Uterus (tissue), 3 donors: ENCODE measurements at regions not wholly inside any gene's neighbourhood (a gene's known extent, or its start where the extent isn't known, plus 50 kb on each side); places are given as distances from the start of the nearest gene placed in this dataset.

Experiments
- DNase-seq, 2 donors: peaks; one replicate each; pipeline ENCODE4 v3.0.0-alpha.2; 2019 to 2020
- H3K27ac ChIP-seq, 2 donors: fragments of 200-600 bp; sonication (generic); 1 replicate in 1 of 2; 2 replicates in 1 of 2; pipeline ENCODE4 v1.5.1; 2016 to 2018
- H3K27me3 ChIP-seq, 2 donors: fragments of 200-600 bp; sonication (generic); one replicate each; pipeline ENCODE4 v1.5.1; 2018 to 2019; ENCODE audit warnings: control low read depth in 1 of 2
- H3K36me3 ChIP-seq, 2 donors: fragments of 200-600 bp; sonication (generic); one replicate each; pipeline ENCODE4 v1.5.1; 2019; ENCODE audit warnings: control low read depth in 1 of 2
- H3K4me1 ChIP-seq, 2 donors: fragments of 200-600 bp; sonication (generic); one replicate each; pipeline ENCODE4 v1.5.1; 2018 to 2019; ENCODE audit warnings: control low read depth in 1 of 2
- H3K4me3 ChIP-seq, 2 donors: fragments of 200-600 bp; sonication (generic); 1 replicate in 1 of 2; 2 replicates in 1 of 2; pipeline ENCODE4 v1.5.1; 2018 to 2019; ENCODE audit warnings: mild to moderate bottlenecking in 1 of 2
- H3K9me3 ChIP-seq, 2 donors: fragments of 200-600 bp; sonication (generic); one replicate each; pipeline ENCODE4 v1.5.1; 2019; ENCODE audit warnings: control low read depth in 1 of 2
- CTCF ChIP-seq, 4 experiments: fragments of 200-600 bp in 2 of 4; fragments of 450-650 bp in 2 of 4; sonication (generic) in 2 of 4; IDR thresholded peaks; one replicate each; pipeline ENCODE4 v1.5.1; 2016 to 2019; ENCODE audit warnings: antibody characterized with exemption in 4 of 4, mild to moderate bottlenecking in 2 of 4, moderate library complexity in 1 of 4
- POLR2A ChIP-seq, 2 donors: fragments of 450-650 bp; IDR thresholded peaks; one replicate each; pipeline ENCODE4 v1.6.1; 2016; ENCODE audit warnings: antibody characterized with exemption in 2 of 2, mild to moderate bottlenecking in 1 of 2, moderate library complexity in 1 of 2
- intact Hi-C: fragments of 100-400 bp; cut with DNase I; formaldehyde crosslinking; loops from one replicate; pipeline ENCODE4 v1.15.1; 2023; ENCODE audit warnings: low total_unique reads
- donor health status: DM: yes; HTN: yes; CAD: no.

- H3K4me1 ChIP-seq: no peaks in the 10 kb centered on the region
- H3K4me3 ChIP-seq: no peak overlapping the region
- DNase-seq: no peak
- H3K9me3 ChIP-seq: no peaks in the 10 kb centered on the region
- no peak for TF ChIP-seq CTCF (IDR thresholded peaks at IDR 0.05)
- no peak for TF ChIP-seq POLR2A (IDR thresholded peaks at IDR 0.05)
- no peaks in the 10 kb centered on the region for H3K36me3 ChIP-seq
- intact Hi-C loops: no loop called here
- no peak overlapping the region for H3K27ac ChIP-seq
- H3K27me3 ChIP-seq: no peaks in the 10 kb centered on the region
Measured at GRCh38 chr2:196249171-196249570, 77.8 kb upstream of the STK17B start.

- Histone ChIP-seq H3K9me3 (no peaks in the 10 kb centered on the region), H3K27me3 (no peaks in the 10 kb centered on the region), H3K36me3 (no peaks in the 10 kb centered on the region), H3K4me1 (no peaks in the 10 kb centered on the region), H3K27ac (no peak overlapping the region), H3K4me3 (no peak overlapping the region)
- intact Hi-C loops: no loop called here
- TF ChIP-seq POLR2A (IDR thresholded peaks at IDR 0.05) (no peak), CTCF (IDR thresholded peaks at IDR 0.05) (no peak)
- DNase-seq: no peak
Measured at GRCh38 chr2:196249860-196250259, 78.5 kb upstream of the STK17B start.

GRCh38 chr2:196251132-196251531, 79.8 kb upstream of the STK17B start:
- Histone ChIP-seq H3K27ac (no peak overlapping the region), H3K4me1 (no peaks in the 10 kb centered on the region)

GRCh38 chr2:196252408-196253115, 81.2 kb upstream of the STK17B start:
- TF ChIP-seq POLR2A (IDR thresholded peaks at IDR 0.05) (no peak), CTCF (IDR thresholded peaks at IDR 0.05) (no peak)
- Histone ChIP-seq H3K27me3 (no peaks in the 10 kb centered on the region), H3K36me3 (no peaks in the 10 kb centered on the region), H3K27ac (no peak overlapping the region), H3K4me1 (no peaks in the 10 kb centered on the region), H3K9me3 (no peaks in the 10 kb centered on the region), H3K4me3 (no peak overlapping the region)
- intact Hi-C loops: no loop called here
- no peak for DNase-seq

More at GRCh38 chr2:196251132-196251531, 79.8 kb upstream of the STK17B start:
- TF ChIP-seq POLR2A (IDR thresholded peaks at IDR 0.05) (no peak), CTCF (IDR thresholded peaks at IDR 0.05) (no peak)
- Histone ChIP-seq H3K36me3 (no peaks in the 10 kb centered on the region), H3K27me3 (no peaks in the 10 kb centered on the region), H3K9me3 (no peaks in the 10 kb centered on the region), H3K4me3 (no peak overlapping the region)
- no peak for DNase-seq
- intact Hi-C loops: no loop called here

- intact Hi-C loops: no loop called here
- TF ChIP-seq CTCF (IDR thresholded peaks at IDR 0.05) (no peak), POLR2A (IDR thresholded peaks at IDR 0.05) (no peak)
Measured at GRCh38 chr2:196253116-196253480, 81.7 kb upstream of the STK17B start.

More at GRCh38 chr2:196253116-196253480, 81.7 kb upstream of the STK17B start:
- Histone ChIP-seq H3K4me1 (no peaks in the 10 kb centered on the region), H3K27ac (no peak overlapping the region), H3K9me3 (no peaks in the 10 kb centered on the region), H3K4me3 (no peak overlapping the region), H3K27me3 (no peaks in the 10 kb centered on the region), H3K36me3 (no peaks in the 10 kb centered on the region)
- no peak for DNase-seq
